Loucy (cell line): ENCODE measurements at regions not wholly inside any gene's neighbourhood (a gene's known extent, or its start where the extent isn't known, plus 50 kb on each side); places are given as distances from the start of the nearest gene placed in this dataset.
"Not testable (repeated sequence)": the region's sequence is repeated elsewhere in the genome, so short reads cannot be mapped to it uniquely, and the experiment has no call there.

Experiments
- H2AFZ ChIP-seq: fragments of 200-600 bp; sonication (generic); 2 replicates; pipeline ENCODE4 v1.6.0; 2016; ENCODE audit warnings: antibody characterized with exemption, mild to moderate bottlenecking, low read length, moderate library complexity
- H3F3A ChIP-seq: fragments of 200-600 bp; 2 replicates; pipeline ENCODE4 v1.6.0; 2016; ENCODE audit warnings: antibody characterized with exemption, low read depth, mild to moderate bottlenecking
- H3K27me3 ChIP-seq: fragments of 200-600 bp; sonication (generic); 2 replicates; pipeline ENCODE4 v1.6.1; 2014; ENCODE audit warnings: low read length, mild to moderate bottlenecking; ENCODE audit not compliant: insufficient read depth, poor library complexity, severe bottlenecking
- H3K36me3 ChIP-seq: fragments of 200-600 bp; sonication (generic); 2 replicates; pipeline ENCODE4 v1.6.1; 2016; ENCODE audit warnings: low read length; ENCODE audit not compliant: insufficient read depth
- H3K4me1 ChIP-seq: fragments of 200-600 bp; sonication (generic); 2 replicates; pipeline ENCODE4 v1.5.1; 2014; ENCODE audit warnings: low read length, mild to moderate bottlenecking; ENCODE audit not compliant: insufficient read depth, poor library complexity, severe bottlenecking
- H3K4me2 ChIP-seq: fragments of 200-600 bp; sonication (generic); 2 replicates; pipeline ENCODE4 v1.6.0; 2014; ENCODE audit warnings: antibody characterized with exemption, low read length, low read depth, mild to moderate bottlenecking; ENCODE audit not compliant: poor library complexity, severe bottlenecking
- H3K4me3 ChIP-seq: fragments of 200-600 bp; sonication (generic); 2 replicates; pipeline ENCODE4 v1.5.1; 2014; ENCODE audit warnings: low read length, mild to moderate bottlenecking, mixed read lengths; ENCODE audit not compliant: poor library complexity, severe bottlenecking
- H3K79me2 ChIP-seq: fragments of 200-600 bp; sonication (generic); 2 replicates; pipeline ENCODE4 v1.6.1; 2014; ENCODE audit warnings: low read length; ENCODE audit not compliant: insufficient read depth
- H3K9ac ChIP-seq: fragments of 200-600 bp; sonication (generic); 2 replicates; pipeline ENCODE4 v1.6.0; 2014; ENCODE audit warnings: mild to moderate bottlenecking, low read depth, low read length, moderate library complexity; ENCODE audit not compliant: poor library complexity, severe bottlenecking
- H3K9me2 ChIP-seq: fragments of 200-600 bp; sonication (generic); replicated peaks from 2 replicates; pipeline ENCODE4 v1.6.1; 2016; ENCODE audit warnings: low read depth, low read length, mixed read lengths
- H3K9me3 ChIP-seq: fragments of 200-600 bp; sonication (generic); 2 replicates; pipeline ENCODE4 v1.6.1; 2014; ENCODE audit warnings: mild to moderate bottlenecking, antibody characterized with exemption, low read length, low read depth; ENCODE audit not compliant: insufficient read depth
- H4K20me1 ChIP-seq: fragments of 200-600 bp; sonication (generic); 2 replicates; pipeline ENCODE4 v1.6.0; 2014; ENCODE audit warnings: antibody characterized with exemption, low read length, mild to moderate bottlenecking; ENCODE audit not compliant: insufficient read depth, poor library complexity, severe bottlenecking
- EZH2phosphoT487 ChIP-seq: fragments of 200-600 bp; IDR thresholded peaks from 2 replicates; pipeline ENCODE4 v1.6.1; 2018; ENCODE audit warnings: antibody characterized with exemption, mild to moderate bottlenecking, moderate library complexity, borderline replicate concordance
- TF ChIP-seq, protein P1 (sequence below): fragments of 200-600 bp; sonication (generic); conservative IDR thresholded peaks from 2 replicates; pipeline ENCODE4 v1.5.1; 2014; ENCODE audit warnings: mild to moderate bottlenecking, antibody characterized with exemption, low read length

- Histone ChIP-seq H3K4me3 (no peak overlapping the region), H3F3A (no peaks in the 10 kb centered on the region), H3K9ac (no peak overlapping the region), H3K4me2 (no peak overlapping the region), H3K36me3 (no peaks in the 10 kb centered on the region), H3K9me2 (no peaks in the 10 kb centered on the region), H3K27me3 (no peaks in the 10 kb centered on the region), H4K20me1 (no peaks in the 10 kb centered on the region), H2AFZ (no peak overlapping the region), H3K79me2 (no peaks in the 10 kb centered on the region), H3K4me1 (no peaks in the 10 kb centered on the region), H3K9me3 (no peaks in the 10 kb centered on the region)
- TF ChIP-seq, protein P1, sequence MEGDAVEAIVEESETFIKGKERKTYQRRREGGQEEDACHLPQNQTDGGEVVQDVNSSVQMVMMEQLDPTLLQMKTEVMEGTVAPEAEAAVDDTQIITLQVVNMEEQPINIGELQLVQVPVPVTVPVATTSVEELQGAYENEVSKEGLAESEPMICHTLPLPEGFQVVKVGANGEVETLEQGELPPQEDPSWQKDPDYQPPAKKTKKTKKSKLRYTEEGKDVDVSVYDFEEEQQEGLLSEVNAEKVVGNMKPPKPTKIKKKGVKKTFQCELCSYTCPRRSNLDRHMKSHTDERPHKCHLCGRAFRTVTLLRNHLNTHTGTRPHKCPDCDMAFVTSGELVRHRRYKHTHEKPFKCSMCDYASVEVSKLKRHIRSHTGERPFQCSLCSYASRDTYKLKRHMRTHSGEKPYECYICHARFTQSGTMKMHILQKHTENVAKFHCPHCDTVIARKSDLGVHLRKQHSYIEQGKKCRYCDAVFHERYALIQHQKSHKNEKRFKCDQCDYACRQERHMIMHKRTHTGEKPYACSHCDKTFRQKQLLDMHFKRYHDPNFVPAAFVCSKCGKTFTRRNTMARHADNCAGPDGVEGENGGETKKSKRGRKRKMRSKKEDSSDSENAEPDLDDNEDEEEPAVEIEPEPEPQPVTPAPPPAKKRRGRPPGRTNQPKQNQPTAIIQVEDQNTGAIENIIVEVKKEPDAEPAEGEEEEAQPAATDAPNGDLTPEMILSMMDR = no peak
- TF ChIP-seq EZH2phosphoT487 = no peak
Measured at GRCh38 chr14:38363217-38363616, 107.3 kb upstream of the CLEC14A start.

DNA sequence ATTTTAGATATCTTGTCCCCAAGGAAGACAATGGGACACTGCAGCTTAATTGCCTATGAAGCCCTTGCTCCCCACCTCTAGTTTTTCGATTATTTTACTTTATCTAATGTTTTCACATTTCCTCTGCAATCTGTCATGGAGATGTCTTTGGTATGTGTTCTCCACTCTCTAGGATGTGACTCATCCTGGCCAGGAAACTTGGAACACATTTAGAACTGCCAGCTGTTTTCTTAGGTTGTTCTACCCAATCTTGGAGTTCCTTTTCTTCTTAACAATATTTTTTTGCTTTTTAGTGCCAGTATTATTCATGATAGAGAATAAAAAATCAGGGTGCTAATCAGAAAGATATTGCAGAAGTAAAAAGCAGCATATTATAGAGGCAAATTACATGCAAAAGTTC lies 101.7 kb upstream of the CLEC14A start:
- Histone ChIP-seq H3K9me3 (no peaks in the 10 kb centered on the region), H4K20me1 (no peaks in the 10 kb centered on the region)

GRCh38 chr14:38355473-38355872 lies 99.6 kb upstream of the CLEC14A start:
- H3K9me3 ChIP-seq, H3F3A ChIP-seq, H3K27me3 ChIP-seq, H4K20me1 ChIP-seq, H3K36me3 ChIP-seq, H3K4me1 ChIP-seq, H3K9me2 ChIP-seq, H2AFZ ChIP-seq, H3K4me2 ChIP-seq, H3K9ac ChIP-seq, H3K4me3 ChIP-seq, H3K79me2 ChIP-seq: not testable (repeated sequence)

More for the DNA sequence above, 101.7 kb upstream of the CLEC14A start:
- H3F3A ChIP-seq = no peaks in the 10 kb centered on the region
- no peak overlapping the region for H3K4me3 ChIP-seq
- H3K9me2 ChIP-seq = no peaks in the 10 kb centered on the region
- H2AFZ ChIP-seq = no peak overlapping the region
- H3K9ac ChIP-seq = no peak overlapping the region
- H3K79me2 ChIP-seq = no peaks in the 10 kb centered on the region
- H3K4me1 ChIP-seq = no peaks in the 10 kb centered on the region
- H3K4me2 ChIP-seq = no peak overlapping the region
- no peaks in the 10 kb centered on the region for H3K36me3 ChIP-seq
- TF ChIP-seq, protein P1 = no peak
- TF ChIP-seq EZH2phosphoT487 = no peak
- no peaks in the 10 kb centered on the region for H3K27me3 ChIP-seq

GRCh38 chr14:38350102-38350501 lies 94.2 kb upstream of the CLEC14A start:
- H4K20me1 ChIP-seq = no peaks in the 10 kb centered on the region
- TF ChIP-seq EZH2phosphoT487 = no peak
- TF ChIP-seq, protein P1 = no peak
- no peaks in the 10 kb centered on the region for H3K9me2 ChIP-seq
- H3K4me1 ChIP-seq = no peaks in the 10 kb centered on the region
- no peak overlapping the region for H3K4me2 ChIP-seq
- H3K9ac ChIP-seq = no peak overlapping the region
- H3K9me3 ChIP-seq = no peaks in the 10 kb centered on the region
- no peak overlapping the region for H3K4me3 ChIP-seq
- no peaks in the 10 kb centered on the region for H3K36me3 ChIP-seq
- no peaks in the 10 kb centered on the region for H3F3A ChIP-seq
- H3K27me3 ChIP-seq = no peaks in the 10 kb centered on the region
- no peak overlapping the region for H2AFZ ChIP-seq
- H3K79me2 ChIP-seq = no peaks in the 10 kb centered on the region
